ENCODE measurements at regions not wholly inside any gene's neighbourhood (a gene's known extent, or its start where the extent isn't known, plus 50 kb on each side); places are given as distances from the start of the nearest gene placed in this dataset.
"Not testable (repeated sequence)": the region's sequence is repeated elsewhere in the genome, so short reads cannot be mapped to it uniquely, and the experiment has no call there.

DNA sequence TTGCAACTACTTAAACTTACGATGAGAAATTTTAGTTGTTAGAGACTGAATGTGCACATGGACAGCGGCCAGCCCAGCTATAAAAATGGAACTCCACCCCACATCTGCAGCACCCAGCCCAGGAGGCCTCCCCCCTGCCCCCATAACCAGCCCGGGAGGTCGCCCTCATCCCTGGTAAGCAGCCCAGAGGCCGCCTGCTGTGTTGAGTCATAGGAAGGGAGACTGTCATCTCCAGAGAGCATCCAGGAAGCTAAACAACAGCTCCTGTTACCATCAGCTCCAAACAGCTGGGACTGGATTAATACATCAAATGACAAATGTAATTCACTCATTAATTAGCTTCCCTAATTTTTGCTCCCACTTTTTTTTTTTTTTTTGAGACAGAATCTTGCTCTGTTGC, 5452.7 kb upstream of the TPTE start:
- TF ChIP-seq, protein P1, sequence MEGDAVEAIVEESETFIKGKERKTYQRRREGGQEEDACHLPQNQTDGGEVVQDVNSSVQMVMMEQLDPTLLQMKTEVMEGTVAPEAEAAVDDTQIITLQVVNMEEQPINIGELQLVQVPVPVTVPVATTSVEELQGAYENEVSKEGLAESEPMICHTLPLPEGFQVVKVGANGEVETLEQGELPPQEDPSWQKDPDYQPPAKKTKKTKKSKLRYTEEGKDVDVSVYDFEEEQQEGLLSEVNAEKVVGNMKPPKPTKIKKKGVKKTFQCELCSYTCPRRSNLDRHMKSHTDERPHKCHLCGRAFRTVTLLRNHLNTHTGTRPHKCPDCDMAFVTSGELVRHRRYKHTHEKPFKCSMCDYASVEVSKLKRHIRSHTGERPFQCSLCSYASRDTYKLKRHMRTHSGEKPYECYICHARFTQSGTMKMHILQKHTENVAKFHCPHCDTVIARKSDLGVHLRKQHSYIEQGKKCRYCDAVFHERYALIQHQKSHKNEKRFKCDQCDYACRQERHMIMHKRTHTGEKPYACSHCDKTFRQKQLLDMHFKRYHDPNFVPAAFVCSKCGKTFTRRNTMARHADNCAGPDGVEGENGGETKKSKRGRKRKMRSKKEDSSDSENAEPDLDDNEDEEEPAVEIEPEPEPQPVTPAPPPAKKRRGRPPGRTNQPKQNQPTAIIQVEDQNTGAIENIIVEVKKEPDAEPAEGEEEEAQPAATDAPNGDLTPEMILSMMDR (IDR thresholded peaks at IDR 0.05) = not testable (repeated sequence)
- not testable (repeated sequence) for TF ChIP-seq POLR2A (IDR thresholded peaks at IDR 0.05)

Measured in heart left ventricle (tissue), 13 donors.